GM12865 (cell line): ENCODE measurements at regions not wholly inside any gene's neighbourhood (a gene's known extent, or its start where the extent isn't known, plus 50 kb on each side); places are given as distances from the start of the nearest gene placed in this dataset.

Source experiments
- DNase-seq: peaks from one replicate; pipeline ENCODE4 v3.0.0; 2010; ENCODE audit warnings: low read depth
- H3K4me3 ChIP-seq: 2 replicates; pipeline ENCODE4 v1.5.1; 2011; ENCODE audit warnings: mild to moderate bottlenecking, low read depth, low read length, control low read depth
- CTCF ChIP-seq: IDR thresholded peaks from 2 replicates; pipeline ENCODE4 v1.5.1; 2011; ENCODE audit warnings: low read length, control low read depth, low read depth, inconsistent platforms; ENCODE audit not compliant: insufficient read depth; ENCODE audit errors: missing control alignments

- no peak overlapping the region for H3K4me3 ChIP-seq
- no peak for TF ChIP-seq CTCF
- DNase-seq = no peak
Measured at GRCh38 chr4:67006791-67007190, 538.5 kb downstream of the CENPC start.

- no peak for DNase-seq
- H3K4me3 ChIP-seq = no peak overlapping the region
- TF ChIP-seq CTCF = no peak
Measured at GRCh38 chr4:66991521-66991920, 553.8 kb downstream of the CENPC start.

GRCh38 chr4:66974665-66975064 lies 570.6 kb downstream of the CENPC start:
- no peak for DNase-seq
- no peak for TF ChIP-seq CTCF
- no peak overlapping the region for H3K4me3 ChIP-seq

GRCh38 chr4:66972087-66972486 lies 573.2 kb downstream of the CENPC start:
- no peak for TF ChIP-seq CTCF
- no peak for DNase-seq
- no peak overlapping the region for H3K4me3 ChIP-seq

GRCh38 chr4:66964467-66964866 lies 580.8 kb downstream of the CENPC start:
- no peak for TF ChIP-seq CTCF
- DNase-seq = no peak
- no peak overlapping the region for H3K4me3 ChIP-seq

GRCh38 chr4:66963084-66963483 lies 582.2 kb downstream of the CENPC start:
- TF ChIP-seq CTCF = no peak
- no peak overlapping the region for H3K4me3 ChIP-seq
- no peak for DNase-seq

GRCh38 chr4:66959207-66959606 lies 586.1 kb downstream of the CENPC start:
- TF ChIP-seq CTCF = no peak

More at GRCh38 chr4:66959207-66959606, 586.1 kb downstream of the CENPC start:
- H3K4me3 ChIP-seq = no peak overlapping the region
- no peak for DNase-seq
